Panc1 (cell line): ENCODE measurements at regions not wholly inside any gene's neighbourhood (a gene's known extent, or its start where the extent isn't known, plus 50 kb on each side); places are given as distances from the start of the nearest gene placed in this dataset.

Source experiments
- ATAC-seq: fragments of 200-7000 bp; cut with Tn5 transposase; 2 replicates; pipeline ENCODE4 v1.9.1; 2020; ENCODE audit warnings: mild to moderate bottlenecking, moderate library complexity
- BruUV-seq: library from RNA; stranded (reverse); fragments of 400-500 nt; replicated peaks from 2 replicates; lab custom pipeline; 2021; lab: Mats Ljungman, UMichigan
- CTCF ChIA-PET: fragments of 300-600 bp; sonication (Branson Sonifier 250); formaldehyde crosslinking; loops from one replicate; lab custom pipeline; 2022; ENCODE audit warnings: antibody characterized with exemption; lab: Charles Lee
- POLR2A ChIA-PET: fragments of 300-600 bp; sonication (Branson Sonifier 250); formaldehyde crosslinking; loops from one replicate; lab custom pipeline; 2022; ENCODE audit warnings: antibody characterized with exemption; lab: Charles Lee
- DNase-seq: peaks from one replicate; pipeline ENCODE4 v3.0.0-alpha.2; 2010; ENCODE audit warnings: low read depth, low spot score
- H3K27ac ChIP-seq: 2 replicates; pipeline ENCODE4 v1.5.1; 2011; ENCODE audit warnings: mild to moderate bottlenecking, low read length, inconsistent platforms
- H3K27me3 ChIP-seq: fragments of 200-500 bp; sonication (Bioruptor generic); 2 replicates; pipeline ENCODE4 v1.6.0; 2014; ENCODE audit warnings: low read length, inconsistent platforms; ENCODE audit not compliant: control insufficient read depth, insufficient read depth
- H3K36me3 ChIP-seq: fragments of 200-500 bp; sonication (Bioruptor generic); 2 replicates; pipeline ENCODE4 v1.5.1; 2014; ENCODE audit warnings: inconsistent platforms, mild to moderate bottlenecking, low read length, moderate library complexity; ENCODE audit not compliant: control insufficient read depth, insufficient read depth
- H3K4me1 ChIP-seq: 2 replicates; pipeline ENCODE4 v1.5.1; 2011; ENCODE audit warnings: inconsistent platforms, mild to moderate bottlenecking, low read length, moderate library complexity; ENCODE audit not compliant: control insufficient read depth, insufficient read depth
- H3K4me3 ChIP-seq, 2 experiments: 2 replicates each; pipeline ENCODE4 v1.5.1; 2011 to 2012; ENCODE audit warnings: low read depth in 2 of 2, low read length in 2 of 2, mild to moderate bottlenecking in 2 of 2, inconsistent platforms in 1 of 2, moderate library complexity in 1 of 2
- H3K9me3 ChIP-seq: fragments of 200-500 bp; sonication (Bioruptor generic); 2 replicates; pipeline ENCODE4 v1.5.1; 2014; ENCODE audit warnings: low read depth, mild to moderate bottlenecking, inconsistent platforms, low read length, moderate library complexity; ENCODE audit not compliant: control insufficient read depth, insufficient read depth
- POLR2AphosphoS5 ChIP-seq: IDR thresholded peaks from 2 replicates; pipeline ENCODE4 v1.6.1; 2012; ENCODE audit warnings: mild to moderate bottlenecking, low read depth, low read length, moderate library complexity
- SIN3A ChIP-seq: IDR thresholded peaks from 2 replicates; pipeline ENCODE4 v1.6.1; 2012; ENCODE audit warnings: low read depth, mild to moderate bottlenecking, low read length, moderate library complexity, borderline replicate concordance; ENCODE audit not compliant: insufficient read depth
- TCF7L2 ChIP-seq: IDR thresholded peaks from 2 replicates; pipeline ENCODE4 v1.6.1; 2011; ENCODE audit warnings: mild to moderate bottlenecking, low read depth, low read length, inconsistent platforms
- in situ Hi-C: cut with HindIII; loops from 2 replicates; pipeline ENCODE4 v1.10.0; 2016; ENCODE audit warnings: low sequenced_read_pairs, low pct_unique_long_range_greater_than_20kb
- intact Hi-C: fragments of 100-400 bp; cut with micrococcal nuclease; formaldehyde crosslinking; loops from one replicate; pipeline ENCODE4 v1.10.0; 2022; ENCODE audit not compliant: unreplicated experiment
- TF ChIP-seq, protein P1 (sequence below): fragments of 450-650 bp; IDR thresholded peaks from 2 replicates; pipeline ENCODE4 v1.5.1; 2017; ENCODE audit warnings: mild to moderate bottlenecking
- TF ChIP-seq, protein P2 (sequence below), 2 experiments: IDR thresholded peaks; 2 replicates each; pipeline ENCODE4 v1.6.1; 2011 to 2012; ENCODE audit warnings: low read depth in 2 of 2, control low read depth in 1 of 2, low read length in 1 of 2, mild to moderate bottlenecking in 1 of 2, moderate library complexity in 1 of 2; ENCODE audit not compliant: insufficient read depth in 1 of 2

DNA sequence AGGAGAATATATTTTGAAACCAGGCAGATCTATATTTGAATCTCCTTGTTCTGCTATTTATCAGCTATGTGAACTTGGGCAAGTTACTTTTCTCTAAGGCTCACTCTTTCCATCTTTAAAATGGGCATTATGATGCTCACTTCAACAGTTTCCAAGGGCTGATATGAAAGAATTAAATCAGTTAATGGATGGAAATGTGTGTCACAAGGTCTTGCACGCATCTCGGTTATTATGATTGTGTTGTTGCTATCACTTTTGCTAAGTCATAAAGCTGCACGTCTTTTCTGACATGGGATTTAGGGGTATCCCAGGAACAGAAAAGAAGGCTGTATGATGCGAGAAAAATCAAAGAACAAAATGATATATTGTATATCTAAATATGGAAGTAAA is 721.5 kb upstream of the TBX3 start:
- ATAC-seq (no peak), DNase-seq (no peak)
- ChIA-PET CTCF (interaction anchor here (0.6 kb wide), 1 partner anchor 244 kb away, joined by 6 read pairs; no protein-coding TSS in a partner anchor), POLR2A (no interaction called here)
- H3K27me3 ChIP-seq = no peaks in the 10 kb centered on the region
- in situ Hi-C loops = no loop called here
- H3K9me3 ChIP-seq = no peaks in the 10 kb centered on the region
- H3K4me3 ChIP-seq = no peak overlapping the region
- TF ChIP-seq SIN3A = no peak
- no peak for TF ChIP-seq TCF7L2
- H3K4me1 ChIP-seq = no peaks in the 10 kb centered on the region
- no peaks in the 10 kb centered on the region for H3K36me3 ChIP-seq
- no peak overlapping the region for H3K27ac ChIP-seq
- no TSS peak for BruUV-seq
- intact Hi-C loops = no loop called here

DNA sequence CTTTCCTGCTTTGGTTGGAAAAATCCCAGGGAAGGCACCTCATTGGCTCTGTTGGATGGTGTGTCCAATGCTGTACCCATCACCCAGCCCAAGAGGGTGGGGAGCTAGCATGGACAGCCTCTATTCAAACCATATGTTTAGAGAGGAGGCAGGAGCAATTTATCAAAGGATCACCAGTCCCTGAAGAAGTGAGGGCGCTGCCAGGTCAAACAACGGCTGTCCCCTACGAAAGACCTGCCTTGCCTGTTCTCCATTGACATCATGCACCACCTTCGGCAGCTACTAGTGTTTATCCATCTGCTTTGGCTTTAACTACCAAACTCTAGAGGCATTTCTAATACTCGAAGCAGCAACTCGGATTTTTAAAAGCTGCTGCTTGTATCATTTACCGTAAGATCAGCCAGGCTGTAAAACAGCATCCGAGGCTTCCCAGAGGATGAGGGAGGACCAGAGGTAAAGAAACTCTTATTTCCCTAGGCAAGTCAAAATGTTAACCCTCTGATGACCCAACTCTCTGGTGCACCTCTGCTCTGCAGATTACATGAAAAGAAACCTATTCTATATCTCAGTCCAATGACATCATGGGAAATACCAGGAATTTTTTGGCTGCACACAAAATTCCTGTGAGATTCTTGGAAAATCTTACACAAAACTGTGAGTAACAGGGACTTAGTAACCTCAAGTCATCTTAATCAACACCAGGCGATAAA is 720.9 kb upstream of the TBX3 start:
- Histone ChIP-seq H3K9me3 (no peaks in the 10 kb centered on the region), H3K4me1 (no peaks in the 10 kb centered on the region), H3K36me3 (no peaks in the 10 kb centered on the region), H3K27me3 (no peaks in the 10 kb centered on the region), H3K4me3 (no peak overlapping the region), H3K27ac (no peak overlapping the region)
- no TSS peak for BruUV-seq
- ChIA-PET POLR2A (no interaction called here), CTCF (interaction anchor here (0.6 kb wide), 1 partner anchor 243 kb away, joined by 6 read pairs; no protein-coding TSS in a partner anchor)
- ATAC-seq (no peak), DNase-seq (no peak)
- in situ Hi-C loops (no loop called here), intact Hi-C loops (no loop called here)
- TF ChIP-seq, protein P1, sequence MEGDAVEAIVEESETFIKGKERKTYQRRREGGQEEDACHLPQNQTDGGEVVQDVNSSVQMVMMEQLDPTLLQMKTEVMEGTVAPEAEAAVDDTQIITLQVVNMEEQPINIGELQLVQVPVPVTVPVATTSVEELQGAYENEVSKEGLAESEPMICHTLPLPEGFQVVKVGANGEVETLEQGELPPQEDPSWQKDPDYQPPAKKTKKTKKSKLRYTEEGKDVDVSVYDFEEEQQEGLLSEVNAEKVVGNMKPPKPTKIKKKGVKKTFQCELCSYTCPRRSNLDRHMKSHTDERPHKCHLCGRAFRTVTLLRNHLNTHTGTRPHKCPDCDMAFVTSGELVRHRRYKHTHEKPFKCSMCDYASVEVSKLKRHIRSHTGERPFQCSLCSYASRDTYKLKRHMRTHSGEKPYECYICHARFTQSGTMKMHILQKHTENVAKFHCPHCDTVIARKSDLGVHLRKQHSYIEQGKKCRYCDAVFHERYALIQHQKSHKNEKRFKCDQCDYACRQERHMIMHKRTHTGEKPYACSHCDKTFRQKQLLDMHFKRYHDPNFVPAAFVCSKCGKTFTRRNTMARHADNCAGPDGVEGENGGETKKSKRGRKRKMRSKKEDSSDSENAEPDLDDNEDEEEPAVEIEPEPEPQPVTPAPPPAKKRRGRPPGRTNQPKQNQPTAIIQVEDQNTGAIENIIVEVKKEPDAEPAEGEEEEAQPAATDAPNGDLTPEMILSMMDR = no peak
- TF ChIP-seq TCF7L2 = no peak
- TF ChIP-seq, protein P2, sequence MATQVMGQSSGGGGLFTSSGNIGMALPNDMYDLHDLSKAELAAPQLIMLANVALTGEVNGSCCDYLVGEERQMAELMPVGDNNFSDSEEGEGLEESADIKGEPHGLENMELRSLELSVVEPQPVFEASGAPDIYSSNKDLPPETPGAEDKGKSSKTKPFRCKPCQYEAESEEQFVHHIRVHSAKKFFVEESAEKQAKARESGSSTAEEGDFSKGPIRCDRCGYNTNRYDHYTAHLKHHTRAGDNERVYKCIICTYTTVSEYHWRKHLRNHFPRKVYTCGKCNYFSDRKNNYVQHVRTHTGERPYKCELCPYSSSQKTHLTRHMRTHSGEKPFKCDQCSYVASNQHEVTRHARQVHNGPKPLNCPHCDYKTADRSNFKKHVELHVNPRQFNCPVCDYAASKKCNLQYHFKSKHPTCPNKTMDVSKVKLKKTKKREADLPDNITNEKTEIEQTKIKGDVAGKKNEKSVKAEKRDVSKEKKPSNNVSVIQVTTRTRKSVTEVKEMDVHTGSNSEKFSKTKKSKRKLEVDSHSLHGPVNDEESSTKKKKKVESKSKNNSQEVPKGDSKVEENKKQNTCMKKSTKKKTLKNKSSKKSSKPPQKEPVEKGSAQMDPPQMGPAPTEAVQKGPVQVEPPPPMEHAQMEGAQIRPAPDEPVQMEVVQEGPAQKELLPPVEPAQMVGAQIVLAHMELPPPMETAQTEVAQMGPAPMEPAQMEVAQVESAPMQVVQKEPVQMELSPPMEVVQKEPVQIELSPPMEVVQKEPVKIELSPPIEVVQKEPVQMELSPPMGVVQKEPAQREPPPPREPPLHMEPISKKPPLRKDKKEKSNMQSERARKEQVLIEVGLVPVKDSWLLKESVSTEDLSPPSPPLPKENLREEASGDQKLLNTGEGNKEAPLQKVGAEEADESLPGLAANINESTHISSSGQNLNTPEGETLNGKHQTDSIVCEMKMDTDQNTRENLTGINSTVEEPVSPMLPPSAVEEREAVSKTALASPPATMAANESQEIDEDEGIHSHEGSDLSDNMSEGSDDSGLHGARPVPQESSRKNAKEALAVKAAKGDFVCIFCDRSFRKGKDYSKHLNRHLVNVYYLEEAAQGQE (IDR thresholded peaks at IDR 0.05; ENCODE audit: insufficient read depth in 1 of 2, low read depth in 2 of 2, low read length in 1 of 2) = no peak
- TF ChIP-seq POLR2AphosphoS5 = no peak
- TF ChIP-seq SIN3A = no peak

DNA sequence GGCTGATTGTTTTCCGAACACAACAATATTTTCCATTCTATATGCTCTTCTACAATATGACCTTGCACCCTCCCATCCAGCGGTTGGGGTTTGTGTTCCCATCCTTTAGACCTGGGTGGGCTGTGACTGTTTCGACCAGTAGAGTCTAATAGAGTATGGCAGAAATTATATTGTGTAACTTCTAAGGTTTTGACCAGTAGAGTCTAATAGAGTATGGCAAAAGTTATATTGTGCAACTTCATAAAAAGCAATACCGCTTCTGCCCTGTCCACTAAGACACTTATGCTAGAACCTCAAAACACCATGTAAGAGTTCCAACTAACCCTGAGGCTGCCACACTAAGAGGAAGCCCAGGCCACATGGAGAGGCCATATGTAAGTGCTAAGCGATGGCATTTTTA is 719.7 kb upstream of the TBX3 start:
- CTCF ChIA-PET = no interaction called here
- Histone ChIP-seq H3K4me1 (no peaks in the 10 kb centered on the region), H3K9me3 (no peaks in the 10 kb centered on the region), H3K36me3 (no peaks in the 10 kb centered on the region), H3K4me3 (no peak overlapping the region), H3K27ac (no peak overlapping the region), H3K27me3 (no peaks in the 10 kb centered on the region)
- ATAC-seq (no peak), DNase-seq (no peak)
- intact Hi-C loops (no loop called here), in situ Hi-C loops (no loop called here)
- BruUV-seq = no TSS peak
- POLR2A ChIA-PET = no interaction called here
- TF ChIP-seq TCF7L2 (no peak), SIN3A (no peak), POLR2AphosphoS5 (no peak)
- TF ChIP-seq, protein P2 (IDR thresholded peaks at IDR 0.05; ENCODE audit: insufficient read depth in 1 of 2, low read depth in 2 of 2, low read length in 1 of 2) = no peak
- TF ChIP-seq, protein P1 = no peak
